ENCODE measurements at regions not wholly inside any gene's neighbourhood (a gene's known extent, or its start where the extent isn't known, plus 50 kb on each side); places are given as distances from the start of the nearest gene placed in this dataset.

GRCh38 chr9:13500034-13500433 lies 220.5 kb upstream of the MPDZ start:
- TF ChIP-seq, protein P1, sequence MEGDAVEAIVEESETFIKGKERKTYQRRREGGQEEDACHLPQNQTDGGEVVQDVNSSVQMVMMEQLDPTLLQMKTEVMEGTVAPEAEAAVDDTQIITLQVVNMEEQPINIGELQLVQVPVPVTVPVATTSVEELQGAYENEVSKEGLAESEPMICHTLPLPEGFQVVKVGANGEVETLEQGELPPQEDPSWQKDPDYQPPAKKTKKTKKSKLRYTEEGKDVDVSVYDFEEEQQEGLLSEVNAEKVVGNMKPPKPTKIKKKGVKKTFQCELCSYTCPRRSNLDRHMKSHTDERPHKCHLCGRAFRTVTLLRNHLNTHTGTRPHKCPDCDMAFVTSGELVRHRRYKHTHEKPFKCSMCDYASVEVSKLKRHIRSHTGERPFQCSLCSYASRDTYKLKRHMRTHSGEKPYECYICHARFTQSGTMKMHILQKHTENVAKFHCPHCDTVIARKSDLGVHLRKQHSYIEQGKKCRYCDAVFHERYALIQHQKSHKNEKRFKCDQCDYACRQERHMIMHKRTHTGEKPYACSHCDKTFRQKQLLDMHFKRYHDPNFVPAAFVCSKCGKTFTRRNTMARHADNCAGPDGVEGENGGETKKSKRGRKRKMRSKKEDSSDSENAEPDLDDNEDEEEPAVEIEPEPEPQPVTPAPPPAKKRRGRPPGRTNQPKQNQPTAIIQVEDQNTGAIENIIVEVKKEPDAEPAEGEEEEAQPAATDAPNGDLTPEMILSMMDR (optimal IDR thresholded peaks at IDR 0.05 in 1 of 3, IDR thresholded peaks at IDR 0.05 in 1 of 3, conservative IDR thresholded peaks at IDR 0.05 in 1 of 3; ENCODE audit: extremely low read depth in 1 of 3, insufficient read depth in 2 of 3, low read length in 3 of 3), result no peak
- TF ChIP-seq EZH2 (IDR thresholded peaks at IDR 0.05; ENCODE audit: low read length), result no peak

Data from keratinocyte (primary cell).